DND-41 (cell line): ENCODE measurements at regions not wholly inside any gene's neighbourhood (a gene's known extent, or its start where the extent isn't known, plus 50 kb on each side); places are given as distances from the start of the nearest gene placed in this dataset.

ENCODE experiments used
- EZH2 ChIP-seq: IDR thresholded peaks from 3 replicates; pipeline ENCODE4 v1.6.1; 2012; ENCODE audit warnings: borderline replicate concordance, low read depth, mild to moderate bottlenecking, moderate library complexity, low read length, inconsistent platforms; ENCODE audit not compliant: severe bottlenecking
- TF ChIP-seq, protein P1 (sequence below): IDR thresholded peaks from 2 replicates; pipeline ENCODE4 v1.5.1; 2012; ENCODE audit warnings: borderline replicate concordance, low read length, moderate library complexity, mild to moderate bottlenecking; ENCODE audit not compliant: poor library complexity, severe bottlenecking; ENCODE audit errors: extremely low read depth

DNA sequence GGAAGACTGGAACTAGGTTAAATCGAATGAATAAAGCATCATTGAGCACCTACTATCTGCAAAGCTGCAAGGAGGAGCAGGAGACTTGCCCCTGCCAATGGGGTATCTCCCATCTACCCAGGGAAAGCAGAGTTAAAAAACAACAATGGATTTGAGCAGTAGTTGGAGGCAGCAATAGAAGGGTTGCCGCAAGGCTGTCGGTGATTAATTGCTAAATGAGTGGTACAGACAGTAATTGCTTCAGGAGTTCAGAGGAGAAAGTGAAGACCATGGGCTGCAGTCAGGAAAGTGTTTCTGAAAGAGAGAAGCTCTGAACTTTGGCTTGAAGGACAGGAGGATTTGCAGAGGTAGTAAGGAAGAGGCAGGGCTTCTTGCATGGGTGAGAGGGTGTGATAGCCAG is 152.9 kb downstream of the ACTL8 start:
- no peak for TF ChIP-seq EZH2
- TF ChIP-seq, protein P1, sequence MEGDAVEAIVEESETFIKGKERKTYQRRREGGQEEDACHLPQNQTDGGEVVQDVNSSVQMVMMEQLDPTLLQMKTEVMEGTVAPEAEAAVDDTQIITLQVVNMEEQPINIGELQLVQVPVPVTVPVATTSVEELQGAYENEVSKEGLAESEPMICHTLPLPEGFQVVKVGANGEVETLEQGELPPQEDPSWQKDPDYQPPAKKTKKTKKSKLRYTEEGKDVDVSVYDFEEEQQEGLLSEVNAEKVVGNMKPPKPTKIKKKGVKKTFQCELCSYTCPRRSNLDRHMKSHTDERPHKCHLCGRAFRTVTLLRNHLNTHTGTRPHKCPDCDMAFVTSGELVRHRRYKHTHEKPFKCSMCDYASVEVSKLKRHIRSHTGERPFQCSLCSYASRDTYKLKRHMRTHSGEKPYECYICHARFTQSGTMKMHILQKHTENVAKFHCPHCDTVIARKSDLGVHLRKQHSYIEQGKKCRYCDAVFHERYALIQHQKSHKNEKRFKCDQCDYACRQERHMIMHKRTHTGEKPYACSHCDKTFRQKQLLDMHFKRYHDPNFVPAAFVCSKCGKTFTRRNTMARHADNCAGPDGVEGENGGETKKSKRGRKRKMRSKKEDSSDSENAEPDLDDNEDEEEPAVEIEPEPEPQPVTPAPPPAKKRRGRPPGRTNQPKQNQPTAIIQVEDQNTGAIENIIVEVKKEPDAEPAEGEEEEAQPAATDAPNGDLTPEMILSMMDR = no peak
